GM18870 (cell line): ENCODE measurements at regions not wholly inside any gene's neighbourhood (a gene's known extent, or its start where the extent isn't known, plus 50 kb on each side); places are given as distances from the start of the nearest gene placed in this dataset.
"Not testable (repeated sequence)": the region's sequence is repeated elsewhere in the genome, so short reads cannot be mapped to it uniquely, and the experiment has no call there.

ENCODE experiments used
- ATAC-seq: cut with Tn5 transposase; IDR thresholded peaks from one replicate; pipeline ENCODE4 v1.9.1; 2021; ENCODE audit warnings: moderate library complexity; ENCODE audit not compliant: unreplicated experiment

DNA sequence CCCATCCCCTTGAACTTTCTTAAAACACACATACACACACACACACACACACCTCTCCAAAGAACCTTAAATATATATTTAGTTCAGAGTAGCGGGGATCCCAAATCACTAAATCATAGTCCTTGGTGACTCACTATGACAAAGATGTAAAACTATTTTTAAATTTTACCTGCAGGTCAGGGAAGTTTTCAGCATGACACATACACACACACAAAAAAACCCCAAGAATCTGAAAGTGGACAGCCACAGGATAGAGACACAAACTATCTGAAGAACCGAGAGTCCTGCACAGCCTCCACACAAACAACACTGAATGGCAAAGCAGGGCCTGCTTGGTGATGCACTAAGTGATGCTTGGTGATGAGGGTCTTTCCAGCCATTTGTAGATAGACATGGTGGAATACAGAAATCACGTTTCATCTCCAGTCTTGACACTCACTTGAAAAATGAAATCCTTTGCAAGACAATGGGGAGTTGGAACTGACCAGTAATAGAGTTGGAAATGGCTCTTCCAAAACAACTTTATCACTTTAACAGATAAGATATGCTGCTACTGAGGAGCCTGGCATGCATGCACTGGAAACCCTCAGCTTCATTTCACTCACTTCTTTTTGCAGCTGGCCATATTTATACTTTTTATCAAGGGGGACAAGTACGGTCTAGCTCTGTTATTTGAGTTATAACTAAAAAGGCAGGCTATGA, 307.3 kb downstream of the RAPGEF2 start:
- ATAC-seq = no peak

GRCh38 chr4:159410891-159411290, 308.0 kb downstream of the RAPGEF2 start:
- no peak for ATAC-seq

GRCh38 chr4:159413306-159413943, 310.5 kb downstream of the RAPGEF2 start:
- no peak for ATAC-seq

- ATAC-seq = no peak
Measured at GRCh38 chr4:159414305-159414704, 311.4 kb downstream of the RAPGEF2 start.

DNA sequence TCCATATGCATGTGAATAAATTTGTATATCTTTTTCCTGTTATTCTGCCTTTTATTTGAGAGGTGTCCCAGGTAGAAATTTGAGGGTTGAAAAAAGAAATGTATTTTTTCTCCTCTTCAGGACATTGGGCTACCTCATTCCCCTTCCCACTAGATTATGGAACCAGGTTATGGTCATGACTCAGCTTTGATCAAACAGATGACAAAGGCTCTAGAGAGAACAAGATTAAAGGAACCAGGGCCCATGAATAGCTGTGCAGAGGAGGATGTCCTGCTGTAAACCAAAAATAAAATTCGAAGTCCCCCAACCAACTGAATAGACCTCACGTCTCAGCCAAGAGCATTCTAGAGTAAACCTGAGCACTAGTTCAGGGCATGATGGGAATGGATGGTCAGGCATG, 313.2 kb downstream of the RAPGEF2 start:
- ATAC-seq = no peak

DNA sequence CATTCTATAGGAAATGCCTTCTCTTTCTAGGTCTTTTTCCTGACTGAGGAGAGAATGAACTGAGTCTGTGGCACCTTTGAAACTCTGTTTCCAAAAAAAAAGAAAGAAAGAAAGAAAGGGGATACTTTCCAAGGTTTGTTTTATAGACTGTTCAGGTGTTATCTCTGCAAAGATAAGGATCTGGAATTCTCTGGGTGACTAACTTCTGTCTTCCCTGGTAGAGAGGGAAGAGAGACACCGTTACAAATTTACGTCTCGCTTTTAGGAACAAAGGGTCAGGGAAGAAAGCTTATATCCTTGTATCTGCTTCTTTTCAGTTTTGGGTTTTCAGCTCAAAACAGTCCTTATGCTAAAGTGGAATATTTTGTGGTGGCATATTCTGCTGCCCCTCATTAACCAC, 314.1 kb downstream of the RAPGEF2 start:
- ATAC-seq = no peak

GRCh38 chr4:159420162-159421057, 317.5 kb downstream of the RAPGEF2 start:
- no peak for ATAC-seq

DNA sequence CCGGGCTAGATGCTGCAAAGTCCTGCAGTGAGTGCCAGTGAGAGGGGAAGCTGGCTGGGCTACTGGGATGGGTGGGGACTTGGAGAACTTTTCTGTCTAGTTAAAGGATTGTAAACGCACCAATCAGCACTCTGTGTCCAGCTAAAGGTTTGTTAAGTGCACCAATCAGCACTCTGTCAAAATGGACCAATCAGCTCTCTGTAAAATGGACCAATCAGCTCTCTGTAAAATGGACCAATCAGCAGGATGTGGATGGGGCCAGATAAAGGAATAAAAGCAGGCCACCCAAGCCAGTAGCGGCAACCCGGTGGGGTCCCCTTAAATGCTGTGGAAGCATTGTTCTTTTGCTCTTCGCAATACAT, 318.2 kb downstream of the RAPGEF2 start:
- not testable (repeated sequence) for ATAC-seq

- ATAC-seq = no peak
Measured at GRCh38 chr4:159422019-159422418, 319.1 kb downstream of the RAPGEF2 start.

- no peak for ATAC-seq
Measured at GRCh38 chr4:159422626-159423025, 319.7 kb downstream of the RAPGEF2 start.

DNA sequence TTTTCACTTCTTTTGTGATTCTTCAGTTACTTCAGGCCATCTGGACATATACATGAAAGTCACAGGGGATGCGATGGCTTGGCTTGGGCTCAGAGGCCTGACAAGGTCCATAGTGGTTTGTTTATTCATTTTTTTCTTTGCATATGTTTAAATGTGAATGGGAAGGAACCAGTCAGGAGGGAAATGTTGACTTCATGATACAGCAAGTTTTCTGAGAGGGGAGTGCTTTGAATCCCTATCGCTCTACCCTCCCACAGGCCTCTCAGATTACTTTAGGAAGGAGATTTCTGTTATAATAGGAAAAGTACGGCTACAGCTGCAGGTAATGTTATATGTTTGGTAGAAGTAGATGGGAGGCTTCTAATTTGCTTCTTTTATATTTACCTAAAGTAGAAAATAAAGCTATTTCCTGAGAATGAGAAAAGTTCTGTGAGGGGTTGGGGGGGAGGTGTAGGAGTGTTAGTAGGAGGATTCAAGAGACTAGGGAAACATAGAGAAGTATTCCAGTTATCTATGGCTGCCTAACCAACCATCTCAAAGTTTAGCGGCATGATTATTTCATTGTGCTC, 322.9 kb downstream of the RAPGEF2 start:
- ATAC-seq = no peak

GRCh38 chr4:159428293-159428692, 325.4 kb downstream of the RAPGEF2 start:
- no peak for ATAC-seq

- no peak for ATAC-seq
Measured at GRCh38 chr4:159428975-159429692, 326.3 kb downstream of the RAPGEF2 start.

GRCh38 chr4:159429693-159430035, 326.8 kb downstream of the RAPGEF2 start:
- ATAC-seq = no peak

GRCh38 chr4:159430896-159431295, 328.0 kb downstream of the RAPGEF2 start:
- ATAC-seq = no peak

GRCh38 chr4:159432436-159432835, 329.6 kb downstream of the RAPGEF2 start:
- no peak for ATAC-seq

GRCh38 chr4:159433337-159433736, 330.5 kb downstream of the RAPGEF2 start:
- no peak for ATAC-seq

- ATAC-seq = no peak
Measured at GRCh38 chr4:159434114-159434870, 331.4 kb downstream of the RAPGEF2 start.

DNA sequence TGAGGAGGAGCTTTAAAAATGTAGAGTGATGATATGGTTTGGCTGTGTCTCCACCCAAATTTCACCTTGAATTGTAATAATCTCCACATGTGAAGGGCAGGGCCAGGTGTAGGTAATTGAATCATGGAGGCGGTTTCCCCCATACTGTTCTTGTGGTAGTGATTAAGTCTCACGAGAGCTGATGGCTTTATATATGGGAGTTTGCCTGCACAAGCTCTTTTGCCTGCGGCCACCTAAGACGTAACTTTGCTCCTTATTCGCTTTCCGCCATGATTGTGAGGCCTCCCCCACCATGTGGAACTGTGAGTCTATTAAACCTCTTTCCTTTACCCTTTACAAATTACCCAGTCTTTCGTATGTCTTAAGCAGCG, 332.0 kb downstream of the RAPGEF2 start:
- ATAC-seq = no peak

DNA sequence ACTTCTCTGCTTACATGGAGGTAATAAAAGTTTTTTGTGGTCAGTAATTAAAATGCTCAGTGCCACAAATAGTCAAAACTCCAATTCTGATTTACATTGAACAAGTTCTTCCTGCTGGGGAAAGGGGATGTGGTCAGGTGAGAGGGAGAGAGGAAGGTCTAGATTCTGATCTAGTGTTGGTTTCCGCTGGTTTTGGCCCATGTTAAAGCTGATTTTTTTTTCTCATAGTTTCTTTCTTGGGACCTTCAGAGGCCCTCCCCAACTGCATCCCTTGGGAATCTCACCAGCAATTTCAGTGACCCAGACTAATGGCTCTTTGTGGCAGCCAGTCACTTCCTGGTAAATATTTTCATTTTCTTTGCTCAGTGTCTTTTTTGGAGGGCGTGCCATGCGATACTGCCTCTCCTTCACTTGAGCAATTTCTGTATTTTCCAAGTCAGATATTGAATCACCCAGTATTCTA, 332.7 kb downstream of the RAPGEF2 start:
- peak; percentile 51 for ATAC-seq
